ENCODE measurements at regions not wholly inside any gene's neighbourhood (a gene's known extent, or its start where the extent isn't known, plus 50 kb on each side); places are given as distances from the start of the nearest gene placed in this dataset.

- Histone ChIP-seq H3K27ac (ENCODE audit: low read length in 2 of 2) (no peak overlapping the region), H3K4me3 (ENCODE audit: control extremely low read depth in 1 of 5, extremely low read depth in 1 of 5, insufficient read depth in 1 of 5, low read depth in 2 of 5, low read length in 4 of 5) (no peak overlapping the region), H3K4me1 (ENCODE audit: control insufficient read depth in 2 of 2, insufficient read depth in 2 of 2, low read length in 2 of 2) (no peaks in the 10 kb centered on the region), H3K9ac (ENCODE audit: low read length) (no peak overlapping the region), H2AFZ (ENCODE audit: insufficient read depth, low read depth, low read length, poor library complexity, severe bottlenecking) (no peak overlapping the region), H3K4me2 (replicated peaks; ENCODE audit: low read depth, low read length, poor library complexity, severe bottlenecking) (no peak overlapping the region), H3K27me3 (replicated peaks in 1 of 4; ENCODE audit: control extremely low read depth in 1 of 4, control insufficient read depth in 3 of 4, insufficient read depth in 4 of 4, low read length in 3 of 4) (peaks cover 0 to 12% (median 1%) of the 10 kb centered on the region in 4 experiments), H4K20me1 (ENCODE audit: control insufficient read depth, insufficient read depth, low read length, poor library complexity, severe bottlenecking) (no peaks in the 10 kb centered on the region), H3K36me3 (replicated peaks in 1 of 2; ENCODE audit: control extremely low read depth in 1 of 2, control insufficient read depth in 1 of 2, extremely low read depth in 1 of 2, insufficient read depth in 2 of 2, low read length in 1 of 2) (no peaks in the 10 kb centered on the region), H3K79me2 (ENCODE audit: control insufficient read depth, insufficient read depth, low read length) (no peaks in the 10 kb centered on the region), H3K9me3 (ENCODE audit: control extremely low read depth in 1 of 3, control insufficient read depth in 2 of 3, insufficient read depth in 1 of 3, low read length in 2 of 3) (peaks cover 0 to 2% (median 0%) of the 10 kb centered on the region in 3 donors)
- Mint-ChIP-seq H3K9me3 (ENCODE audit: insufficient read depth) (no peaks in the 10 kb centered on the region), H3K27me3 (peaks cover 40% of the 10 kb centered on the region), H3K27ac (no peak overlapping the region), H3K4me3 (no peak overlapping the region), H3K4me1 (no peaks in the 10 kb centered on the region)
- TF ChIP-seq EZH2 (IDR thresholded peaks at IDR 0.05; ENCODE audit: borderline replicate concordance, insufficient read depth, low read depth, low read length, poor library complexity, severe bottlenecking) (no peak), CTCF (IDR thresholded peaks at IDR 0.05) (no peak)
- CTCF ChIA-PET, result no interaction called here
- intact Hi-C loops (cut with micrococcal nuclease), result no loop called here
- no peak for ATAC-seq (ENCODE audit: low read depth)
- POLR2A ChIA-PET, result no interaction called here
- no peak for DNase-seq
- WGBS (ENCODE audit: insufficient coverage), result 78% methylated on average over 1 of the region's 6 CpGs
These were observed 329.3 kb upstream of the TNP1 start for GRCh38 chr2:217189131-217189530.

GRCh38 chr2:217186668-217187159 lies 326.9 kb upstream of the TNP1 start:
- Mint-ChIP-seq H3K27me3 (peaks cover 29% of the 10 kb centered on the region), H3K27ac (no peak overlapping the region), H3K4me3 (no peak overlapping the region), H3K9me3 (ENCODE audit: insufficient read depth) (no peaks in the 10 kb centered on the region), H3K4me1 (no peaks in the 10 kb centered on the region)
- POLR2A ChIA-PET, result no interaction called here
- Histone ChIP-seq H2AFZ (ENCODE audit: insufficient read depth, low read depth, low read length, poor library complexity, severe bottlenecking) (no peak overlapping the region), H3K4me1 (ENCODE audit: control insufficient read depth in 2 of 2, insufficient read depth in 2 of 2, low read length in 2 of 2) (no peaks in the 10 kb centered on the region), H3K79me2 (ENCODE audit: control insufficient read depth, insufficient read depth, low read length) (no peaks in the 10 kb centered on the region), H3K36me3 (replicated peaks in 1 of 2; ENCODE audit: control extremely low read depth in 1 of 2, control insufficient read depth in 1 of 2, extremely low read depth in 1 of 2, insufficient read depth in 2 of 2, low read length in 1 of 2) (no peaks in the 10 kb centered on the region), H3K27me3 (replicated peaks in 1 of 4; ENCODE audit: control extremely low read depth in 1 of 4, control insufficient read depth in 3 of 4, insufficient read depth in 4 of 4, low read length in 3 of 4) (peaks cover 0 to 6% (median 0%) of the 10 kb centered on the region in 4 experiments), H4K20me1 (ENCODE audit: control insufficient read depth, insufficient read depth, low read length, poor library complexity, severe bottlenecking) (no peaks in the 10 kb centered on the region), H3K4me2 (replicated peaks; ENCODE audit: low read depth, low read length, poor library complexity, severe bottlenecking) (no peak overlapping the region), H3K9me3 (ENCODE audit: control extremely low read depth in 1 of 3, control insufficient read depth in 2 of 3, insufficient read depth in 1 of 3, low read length in 2 of 3) (peaks cover 0 to 2% (median 0%) of the 10 kb centered on the region in 3 donors), H3K4me3 (ENCODE audit: control extremely low read depth in 1 of 5, extremely low read depth in 1 of 5, insufficient read depth in 1 of 5, low read depth in 2 of 5, low read length in 4 of 5) (no peak overlapping the region), H3K9ac (ENCODE audit: low read length) (no peak overlapping the region), H3K27ac (ENCODE audit: low read length in 2 of 2) (no peak overlapping the region)
- ATAC-seq (ENCODE audit: low read depth) (no peak), DNase-seq (no peak)
- TF ChIP-seq CTCF (IDR thresholded peaks at IDR 0.05) (no peak), EZH2 (IDR thresholded peaks at IDR 0.05; ENCODE audit: borderline replicate concordance, insufficient read depth, low read depth, low read length, poor library complexity, severe bottlenecking) (no peak)
- 83% methylated on average over 1 of the region's 3 CpGs for WGBS (ENCODE audit: insufficient coverage)
- CTCF ChIA-PET, result no interaction called here
- intact Hi-C loops (cut with micrococcal nuclease), result no loop called here
